Neural progenitor cell (in vitro differentiated cells): ENCODE measurements at regions not wholly inside any gene's neighbourhood (a gene's known extent, or its start where the extent isn't known, plus 50 kb on each side); places are given as distances from the start of the nearest gene placed in this dataset.

Source experiments
- DNase-seq: peaks from one replicate; pipeline ENCODE4 v3.0.0-alpha.2; 2016; ENCODE audit warnings: low spot score
- H2AFZ ChIP-seq: fragments of 200-600 bp; sonication (generic); replicated peaks from 2 replicates; pipeline ENCODE4 v1.6.1; 2016; ENCODE audit warnings: antibody characterized with exemption
- H3F3A ChIP-seq: fragments of 200-600 bp; sonication (generic); 2 replicates; pipeline ENCODE4 v1.6.1; 2016; ENCODE audit warnings: antibody characterized with exemption, low read depth
- H3K27ac ChIP-seq: fragments of 200-600 bp; sonication (generic); 2 replicates; pipeline ENCODE4 v1.5.1; 2016; ENCODE audit warnings: mild to moderate bottlenecking
- H3K27me3 ChIP-seq: fragments of 200-600 bp; sonication (generic); 2 replicates; pipeline ENCODE4 v1.6.1; 2016; ENCODE audit warnings: mild to moderate bottlenecking, moderate library complexity
- H3K36me3 ChIP-seq: fragments of 200-600 bp; sonication (generic); 2 replicates; pipeline ENCODE4 v1.5.1; 2016
- H3K4me1 ChIP-seq: fragments of 200-600 bp; sonication (generic); 2 replicates; pipeline ENCODE4 v1.6.1; 2016; ENCODE audit warnings: mixed run types
- H3K4me2 ChIP-seq: fragments of 200-600 bp; sonication (generic); 2 replicates; pipeline ENCODE4 v1.6.1; 2016
- H3K4me3 ChIP-seq: fragments of 200-600 bp; sonication (generic); 2 replicates; pipeline ENCODE4 v1.5.1; 2016
- H3K79me2 ChIP-seq: fragments of 200-600 bp; sonication (generic); 2 replicates; pipeline ENCODE4 v1.6.1; 2016; ENCODE audit warnings: low read depth
- H3K9ac ChIP-seq: fragments of 200-600 bp; sonication (generic); 2 replicates; pipeline ENCODE4 v1.6.1; 2016
- H3K9me3 ChIP-seq: fragments of 200-600 bp; sonication (generic); 2 replicates; pipeline ENCODE4 v1.5.1; 2016; ENCODE audit warnings: low read depth
- H4K20me1 ChIP-seq: fragments of 200-600 bp; sonication (generic); 2 replicates; pipeline ENCODE4 v1.6.1; 2016; ENCODE audit warnings: low read depth
- H3K27ac Mint-ChIP-seq: 3 replicates; pipeline ENCODE4 v1.8.0; 2021; ENCODE audit warnings: mixed read lengths
- H3K27me3 Mint-ChIP-seq: 2 replicates; pipeline ENCODE4 v1.8.0; 2022; ENCODE audit warnings: low read depth, mild to moderate bottlenecking, inconsistent platforms, moderate library complexity, mixed read lengths; ENCODE audit not compliant: insufficient read depth
- H3K36me3 Mint-ChIP-seq: 3 replicates; pipeline ENCODE4 v1.8.0; 2021; ENCODE audit warnings: mixed read lengths
- H3K4me1 Mint-ChIP-seq: 3 replicates; pipeline ENCODE4 v1.8.0; 2021; ENCODE audit warnings: mixed read lengths
- H3K4me3 Mint-ChIP-seq: 3 replicates; pipeline ENCODE4 v1.8.0; 2021; ENCODE audit warnings: mild to moderate bottlenecking, moderate library complexity, mixed read lengths
- H3K9me3 Mint-ChIP-seq: 3 replicates; pipeline ENCODE4 v1.8.0; 2020; ENCODE audit warnings: mixed read lengths
- EZH2 ChIP-seq: fragments of 200-600 bp; sonication (generic); IDR thresholded peaks from 2 replicates; pipeline ENCODE4 v1.6.1; 2017; ENCODE audit warnings: antibody characterized with exemption, mild to moderate bottlenecking, moderate library complexity
- EZH2phosphoT487 ChIP-seq: fragments of 200-600 bp; sonication (generic); IDR thresholded peaks from 2 replicates; pipeline ENCODE4 v1.6.1; 2017; ENCODE audit warnings: antibody characterized with exemption
- TF ChIP-seq, protein P1 (sequence below): fragments of 200-600 bp; sonication (generic); IDR thresholded peaks from 2 replicates; pipeline ENCODE4 v1.5.1; 2017; ENCODE audit warnings: antibody characterized with exemption, mild to moderate bottlenecking

DNA sequence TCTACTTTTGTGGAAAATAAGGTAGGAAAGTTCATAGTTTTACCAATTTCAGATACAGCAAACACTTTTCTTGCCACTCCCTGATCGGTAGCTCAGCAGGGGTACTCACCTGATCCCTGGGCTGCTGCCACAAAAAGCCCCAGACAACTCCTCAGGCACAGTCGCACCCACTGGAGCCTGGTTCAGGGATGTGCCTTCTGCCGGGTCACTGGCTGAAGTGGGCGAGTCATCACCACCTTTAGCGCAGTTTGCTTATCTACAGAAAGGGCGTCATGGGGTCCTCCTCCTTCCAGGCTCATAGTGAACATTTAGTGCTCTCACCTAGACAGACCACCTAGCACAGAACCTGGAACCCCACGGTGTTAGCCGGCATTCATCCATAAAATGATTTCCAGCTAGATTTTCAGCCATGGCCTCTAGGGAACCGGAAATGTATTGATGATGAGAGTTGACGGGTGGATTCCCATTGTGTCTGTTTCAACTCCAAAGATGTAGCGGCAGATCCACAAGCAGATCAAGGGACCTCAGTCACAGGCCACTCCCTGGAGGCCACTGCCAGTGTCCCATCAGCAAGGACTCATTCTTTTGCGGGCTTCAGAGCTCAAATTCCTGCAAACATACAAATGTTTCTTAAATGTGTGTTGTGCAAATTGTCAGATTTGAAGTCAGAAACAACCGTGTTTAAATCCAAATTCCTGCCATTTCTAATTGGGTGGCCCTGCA lies 408.4 kb upstream of the SALL3 start:
- Histone ChIP-seq H3F3A (no peaks in the 10 kb centered on the region), H3K79me2 (no peaks in the 10 kb centered on the region), H3K9ac (no peak overlapping the region), H3K4me1 (no peaks in the 10 kb centered on the region), H3K27ac (no peak overlapping the region), H3K4me3 (no peak overlapping the region), H4K20me1 (no peaks in the 10 kb centered on the region), H2AFZ (no peak overlapping the region), H3K9me3 (peaks cover 5% of the 10 kb centered on the region), H3K27me3 (no peaks in the 10 kb centered on the region), H3K36me3 (no peaks in the 10 kb centered on the region), H3K4me2 (no peak overlapping the region)
- Mint-ChIP-seq H3K9me3 (peaks cover 37% of the 10 kb centered on the region), H3K4me1 (no peaks in the 10 kb centered on the region), H3K27ac (peak overlapping the region; percentile 33), H3K4me3 (no peak overlapping the region), H3K27me3 (peaks cover 14% of the 10 kb centered on the region), H3K36me3 (peaks cover 3% of the 10 kb centered on the region)
- TF ChIP-seq, protein P1, sequence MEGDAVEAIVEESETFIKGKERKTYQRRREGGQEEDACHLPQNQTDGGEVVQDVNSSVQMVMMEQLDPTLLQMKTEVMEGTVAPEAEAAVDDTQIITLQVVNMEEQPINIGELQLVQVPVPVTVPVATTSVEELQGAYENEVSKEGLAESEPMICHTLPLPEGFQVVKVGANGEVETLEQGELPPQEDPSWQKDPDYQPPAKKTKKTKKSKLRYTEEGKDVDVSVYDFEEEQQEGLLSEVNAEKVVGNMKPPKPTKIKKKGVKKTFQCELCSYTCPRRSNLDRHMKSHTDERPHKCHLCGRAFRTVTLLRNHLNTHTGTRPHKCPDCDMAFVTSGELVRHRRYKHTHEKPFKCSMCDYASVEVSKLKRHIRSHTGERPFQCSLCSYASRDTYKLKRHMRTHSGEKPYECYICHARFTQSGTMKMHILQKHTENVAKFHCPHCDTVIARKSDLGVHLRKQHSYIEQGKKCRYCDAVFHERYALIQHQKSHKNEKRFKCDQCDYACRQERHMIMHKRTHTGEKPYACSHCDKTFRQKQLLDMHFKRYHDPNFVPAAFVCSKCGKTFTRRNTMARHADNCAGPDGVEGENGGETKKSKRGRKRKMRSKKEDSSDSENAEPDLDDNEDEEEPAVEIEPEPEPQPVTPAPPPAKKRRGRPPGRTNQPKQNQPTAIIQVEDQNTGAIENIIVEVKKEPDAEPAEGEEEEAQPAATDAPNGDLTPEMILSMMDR = no peak
- TF ChIP-seq EZH2 = no peak
- no peak for TF ChIP-seq EZH2phosphoT487
- DNase-seq = no peak

DNA sequence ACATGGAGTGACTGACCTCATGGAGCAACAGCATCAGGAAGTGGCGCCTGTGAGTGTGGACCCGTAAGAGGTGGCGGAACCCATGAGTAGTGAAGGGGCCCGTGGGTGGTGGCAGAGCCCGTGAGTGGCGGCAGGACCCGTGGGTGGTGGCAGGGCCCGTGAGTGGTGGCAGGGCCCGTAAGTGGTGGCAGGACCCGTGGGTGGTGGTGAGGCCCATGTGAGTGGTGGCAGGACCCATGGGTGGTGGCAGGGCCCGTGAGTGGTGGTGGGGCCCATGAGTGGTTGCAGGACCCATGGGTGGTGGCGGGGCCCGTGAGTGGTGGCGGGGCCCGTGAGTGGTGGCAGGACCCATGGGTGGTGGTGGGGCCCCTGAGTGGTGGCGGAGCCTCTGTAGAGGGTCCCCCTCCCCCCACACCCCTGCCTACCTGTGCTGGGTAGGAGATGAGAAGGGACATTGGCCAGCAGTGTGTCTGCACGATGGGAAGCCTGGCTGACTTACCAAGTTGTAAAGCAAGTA lies 407.7 kb upstream of the SALL3 start:
- no peaks in the 10 kb centered on the region for H3K4me1 ChIP-seq
- Mint-ChIP-seq H3K9me3 (peaks cover 40% of the 10 kb centered on the region), H3K27ac (no peak overlapping the region), H3K27me3 (peaks cover 14% of the 10 kb centered on the region), H3K4me3 (no peak overlapping the region), H3K4me1 (no peaks in the 10 kb centered on the region), H3K36me3 (peaks cover 3% of the 10 kb centered on the region)
- no peak overlapping the region for H3K4me3 ChIP-seq
- no peaks in the 10 kb centered on the region for H3F3A ChIP-seq
- H3K27ac ChIP-seq = no peak overlapping the region
- DNase-seq = no peak
- H2AFZ ChIP-seq = no peak overlapping the region
- peaks cover 5% of the 10 kb centered on the region for H3K9me3 ChIP-seq
- no peaks in the 10 kb centered on the region for H3K79me2 ChIP-seq
- H4K20me1 ChIP-seq = no peaks in the 10 kb centered on the region
- TF ChIP-seq EZH2phosphoT487 (no peak), EZH2 (no peak)
- TF ChIP-seq, protein P1 = no peak
- H3K9ac ChIP-seq = no peak overlapping the region
- no peaks in the 10 kb centered on the region for H3K27me3 ChIP-seq
- H3K36me3 ChIP-seq = no peaks in the 10 kb centered on the region
- no peak overlapping the region for H3K4me2 ChIP-seq

DNA sequence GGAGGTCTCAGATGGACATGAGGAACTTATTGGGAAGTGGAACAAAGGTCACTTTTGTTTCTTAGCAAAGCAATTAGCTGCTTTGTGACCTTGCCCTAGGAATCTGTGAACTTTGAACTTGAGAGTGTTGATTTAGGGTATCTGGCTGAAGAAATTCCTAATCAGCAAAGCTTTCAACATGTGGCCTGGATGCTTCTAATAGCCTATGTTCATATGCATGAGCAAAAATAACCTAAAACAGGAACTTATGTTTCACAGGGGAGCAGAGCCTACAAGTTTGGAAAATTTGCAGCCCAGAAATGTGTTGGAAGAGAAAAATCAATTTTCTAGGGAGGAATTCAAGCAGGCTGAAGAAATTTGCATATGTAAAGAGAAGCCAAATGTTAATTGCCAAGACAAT lies 405.8 kb upstream of the SALL3 start:
- no peaks in the 10 kb centered on the region for H4K20me1 ChIP-seq
- no peaks in the 10 kb centered on the region for H3K4me1 ChIP-seq
- H3K9ac ChIP-seq = no peak overlapping the region
- Mint-ChIP-seq H3K27me3 (peaks cover 11% of the 10 kb centered on the region), H3K9me3 (peaks cover 45% of the 10 kb centered on the region), H3K4me1 (no peaks in the 10 kb centered on the region), H3K36me3 (peaks cover 3% of the 10 kb centered on the region), H3K4me3 (no peak overlapping the region), H3K27ac (no peak overlapping the region)
- no peak for TF ChIP-seq EZH2
- TF ChIP-seq EZH2phosphoT487 = no peak
- TF ChIP-seq, protein P1 = no peak
- H3K4me3 ChIP-seq = no peak overlapping the region
- H3F3A ChIP-seq = no peaks in the 10 kb centered on the region
- no peak overlapping the region for H2AFZ ChIP-seq
- H3K4me2 ChIP-seq = no peak overlapping the region
- no peaks in the 10 kb centered on the region for H3K36me3 ChIP-seq
- H3K27ac ChIP-seq = no peak overlapping the region
- no peaks in the 10 kb centered on the region for H3K79me2 ChIP-seq
- peaks cover 5% of the 10 kb centered on the region for H3K9me3 ChIP-seq
- no peaks in the 10 kb centered on the region for H3K27me3 ChIP-seq
- no peak for DNase-seq
